Mesothelial cell of epicardium (in vitro differentiated cells): ENCODE measurements at regions not wholly inside any gene's neighbourhood (a gene's known extent, or its start where the extent isn't known, plus 50 kb on each side); places are given as distances from the start of the nearest gene placed in this dataset.

Experiments used
- DNase-seq, 2 experiments: peaks; one replicate each; pipeline ENCODE4 v3.0.0; 2021; ENCODE audit warnings: low spot score in 2 of 2; ENCODE audit not compliant: unreplicated experiment in 2 of 2
- H3K27ac Mint-ChIP-seq: 2 replicates; pipeline ENCODE4 v1.8.0; 2021; ENCODE audit warnings: mixed read lengths
- H3K27me3 Mint-ChIP-seq: 2 replicates; pipeline ENCODE4 v1.8.0; 2021; ENCODE audit warnings: low read depth, mixed read lengths
- H3K36me3 Mint-ChIP-seq: 2 replicates; pipeline ENCODE4 v1.8.0; 2021; ENCODE audit warnings: mixed read lengths
- H3K4me1 Mint-ChIP-seq: 2 replicates; pipeline ENCODE4 v1.8.0; 2021; ENCODE audit warnings: mixed read lengths
- H3K4me3 Mint-ChIP-seq: 2 replicates; pipeline ENCODE4 v1.8.0; 2021; ENCODE audit warnings: mild to moderate bottlenecking, moderate library complexity, mixed read lengths
- H3K9me3 Mint-ChIP-seq: 2 replicates; pipeline ENCODE4 v1.8.0; 2021; ENCODE audit warnings: mixed read lengths
- TF ChIP-seq, protein P1 (sequence below): fragments of 200-600 bp; sonication (generic); IDR thresholded peaks from one replicate; pipeline ENCODE4 v1.5.0; 2021; ENCODE audit warnings: antibody characterized with exemption; ENCODE audit not compliant: unreplicated experiment

DNA sequence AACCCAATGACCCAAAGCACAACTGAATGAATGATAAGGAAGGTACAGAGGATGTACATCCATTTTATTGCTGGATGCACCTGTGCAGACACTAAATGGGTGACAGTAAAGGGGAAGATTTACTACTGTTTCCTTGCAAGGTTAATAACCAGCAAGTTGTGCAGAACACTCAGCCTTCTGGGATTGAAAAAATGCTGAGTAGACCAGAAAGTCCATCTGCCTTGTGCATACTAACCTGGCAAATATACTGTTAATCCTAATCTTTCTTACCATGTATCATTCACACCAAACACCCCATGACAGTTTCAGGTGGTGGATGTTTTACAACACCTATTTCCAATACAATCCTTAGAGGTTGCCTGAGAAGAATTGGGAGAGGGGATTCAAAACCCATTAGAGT is 814.1 kb upstream of the NRXN1 start:
- Mint-ChIP-seq H3K27me3 (no peaks in the 10 kb centered on the region), H3K4me1 (no peaks in the 10 kb centered on the region), H3K27ac (no peak overlapping the region), H3K4me3 (no peak overlapping the region), H3K36me3 (no peaks in the 10 kb centered on the region), H3K9me3 (peaks cover 4% of the 10 kb centered on the region)
- TF ChIP-seq, protein P1, sequence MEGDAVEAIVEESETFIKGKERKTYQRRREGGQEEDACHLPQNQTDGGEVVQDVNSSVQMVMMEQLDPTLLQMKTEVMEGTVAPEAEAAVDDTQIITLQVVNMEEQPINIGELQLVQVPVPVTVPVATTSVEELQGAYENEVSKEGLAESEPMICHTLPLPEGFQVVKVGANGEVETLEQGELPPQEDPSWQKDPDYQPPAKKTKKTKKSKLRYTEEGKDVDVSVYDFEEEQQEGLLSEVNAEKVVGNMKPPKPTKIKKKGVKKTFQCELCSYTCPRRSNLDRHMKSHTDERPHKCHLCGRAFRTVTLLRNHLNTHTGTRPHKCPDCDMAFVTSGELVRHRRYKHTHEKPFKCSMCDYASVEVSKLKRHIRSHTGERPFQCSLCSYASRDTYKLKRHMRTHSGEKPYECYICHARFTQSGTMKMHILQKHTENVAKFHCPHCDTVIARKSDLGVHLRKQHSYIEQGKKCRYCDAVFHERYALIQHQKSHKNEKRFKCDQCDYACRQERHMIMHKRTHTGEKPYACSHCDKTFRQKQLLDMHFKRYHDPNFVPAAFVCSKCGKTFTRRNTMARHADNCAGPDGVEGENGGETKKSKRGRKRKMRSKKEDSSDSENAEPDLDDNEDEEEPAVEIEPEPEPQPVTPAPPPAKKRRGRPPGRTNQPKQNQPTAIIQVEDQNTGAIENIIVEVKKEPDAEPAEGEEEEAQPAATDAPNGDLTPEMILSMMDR = no peak
- no peak for DNase-seq

- Mint-ChIP-seq H3K4me3 (no peak overlapping the region), H3K27ac (no peak overlapping the region), H3K36me3 (no peaks in the 10 kb centered on the region), H3K4me1 (no peaks in the 10 kb centered on the region), H3K27me3 (no peaks in the 10 kb centered on the region), H3K9me3 (peaks cover 4% of the 10 kb centered on the region)
- DNase-seq = no peak
- TF ChIP-seq, protein P1 = no peak
Observed at GRCh38 chr2:51844596-51844995, 812.7 kb upstream of the NRXN1 start.

DNA sequence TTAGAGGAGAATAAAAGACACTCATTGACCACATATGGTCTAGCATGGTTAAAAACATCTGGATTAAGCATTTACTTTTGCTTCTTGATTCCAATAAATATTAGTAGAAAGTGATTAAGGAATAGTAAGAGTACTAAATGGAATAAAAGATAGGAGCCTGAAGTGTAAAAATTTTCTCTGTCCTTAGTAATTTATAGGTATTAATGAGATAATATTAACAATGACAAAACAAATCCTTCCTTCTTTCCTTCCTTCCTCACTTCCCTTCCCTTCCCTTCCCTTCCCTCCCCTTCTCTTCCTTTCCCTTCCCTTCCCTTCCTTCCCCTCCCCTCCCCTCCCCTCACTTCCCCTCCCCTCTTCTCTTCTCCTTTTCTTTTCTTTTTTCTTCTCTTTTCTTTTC is 797.5 kb upstream of the NRXN1 start:
- H3K9me3 Mint-ChIP-seq = no peaks in the 10 kb centered on the region
- no peak for DNase-seq
- no peak overlapping the region for H3K27ac Mint-ChIP-seq
- no peaks in the 10 kb centered on the region for H3K27me3 Mint-ChIP-seq
- no peaks in the 10 kb centered on the region for H3K4me1 Mint-ChIP-seq
- H3K4me3 Mint-ChIP-seq = no peak overlapping the region
- TF ChIP-seq, protein P1 = no peak
- H3K36me3 Mint-ChIP-seq = no peaks in the 10 kb centered on the region

- H3K27ac Mint-ChIP-seq = no peak overlapping the region
- TF ChIP-seq, protein P1 = no peak
- H3K4me1 Mint-ChIP-seq = no peaks in the 10 kb centered on the region
Observed at GRCh38 chr2:51825823-51826222, 793.9 kb upstream of the NRXN1 start.

DNA sequence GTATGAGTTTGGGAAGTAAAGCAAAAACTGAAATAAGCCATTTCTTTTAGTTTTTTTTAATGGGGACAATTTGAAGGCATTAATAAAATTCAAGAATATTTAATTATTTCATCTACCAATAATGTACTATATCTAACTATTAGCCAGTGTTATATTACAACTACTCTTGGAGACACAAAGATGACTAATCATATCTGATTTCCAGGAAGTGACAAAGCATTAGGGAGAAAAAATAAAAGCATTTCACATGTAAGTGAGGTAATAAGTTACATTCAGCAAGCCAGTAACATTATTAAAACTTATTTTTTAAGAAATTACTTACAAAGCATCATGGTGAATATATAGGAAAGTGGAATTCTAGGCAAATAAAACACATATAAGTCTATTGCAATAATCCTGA is 781.3 kb upstream of the NRXN1 start:
- Mint-ChIP-seq H3K27me3 (no peaks in the 10 kb centered on the region), H3K27ac (no peak overlapping the region), H3K36me3 (no peaks in the 10 kb centered on the region)

More at GRCh38 chr2:51825823-51826222, 793.9 kb upstream of the NRXN1 start:
- no peaks in the 10 kb centered on the region for H3K9me3 Mint-ChIP-seq
- H3K36me3 Mint-ChIP-seq = no peaks in the 10 kb centered on the region
- no peaks in the 10 kb centered on the region for H3K27me3 Mint-ChIP-seq
- H3K4me3 Mint-ChIP-seq = no peak overlapping the region
- DNase-seq = no peak

More for the DNA sequence above, 781.3 kb upstream of the NRXN1 start:
- Mint-ChIP-seq H3K4me1 (no peaks in the 10 kb centered on the region), H3K9me3 (no peaks in the 10 kb centered on the region), H3K4me3 (no peak overlapping the region)
- DNase-seq = no peak
- TF ChIP-seq, protein P1 = no peak
